Stimulated activated CD4-positive, alpha-beta T cell treated with anti-CD3 and anti-CD28 coated beads, TNF-alpha, amount 100 ng/mL, for 1 hour (primary cell): ENCODE measurements at regions not wholly inside any gene's neighbourhood (a gene's known extent, or its start where the extent isn't known, plus 50 kb on each side); places are given as distances from the start of the nearest gene placed in this dataset.
"Not testable (repeated sequence)": the region's sequence is repeated elsewhere in the genome, so short reads cannot be mapped to it uniquely, and the experiment has no call there.

Experiments used
- DNase-seq, 3 donors: peaks; one replicate each; pipeline ENCODE4 v3.0.0-alpha.2; 2020; ENCODE audit warnings: low read depth in 3 of 3, low spot score in 1 of 3

- no peak for DNase-seq
Observed at GRCh38 chr2:211216221-211216620, 659.8 kb downstream of the CPS1 start.

GRCh38 chr2:211219548-211219947 is 663.1 kb downstream of the CPS1 start:
- DNase-seq: not testable (repeated sequence)

GRCh38 chr2:211225784-211226183 is 669.4 kb downstream of the CPS1 start:
- DNase-seq: no peak

- no peak for DNase-seq
Observed at GRCh38 chr2:211228559-211228958, 672.2 kb downstream of the CPS1 start.

- no peak for DNase-seq
Observed at GRCh38 chr2:211237586-211238275, 681.3 kb downstream of the CPS1 start.

- DNase-seq: no peak
Observed at GRCh38 chr2:211241891-211242290, 685.5 kb downstream of the CPS1 start.

- no peak for DNase-seq
Observed at GRCh38 chr2:211247751-211248150, 691.4 kb downstream of the CPS1 start.

GRCh38 chr2:211248841-211249240 is 692.4 kb downstream of the CPS1 start:
- no peak for DNase-seq

GRCh38 chr2:211251016-211251415 is 694.6 kb downstream of the CPS1 start:
- DNase-seq: no peak

- no peak for DNase-seq
Observed at GRCh38 chr2:211258646-211259335, 702.4 kb downstream of the CPS1 start.

- no peak for DNase-seq
Observed at GRCh38 chr2:211259831-211260476, 703.6 kb downstream of the CPS1 start.

GRCh38 chr2:211270257-211270656 is 713.9 kb downstream of the CPS1 start:
- DNase-seq: no peak

- DNase-seq: no peak
Observed at GRCh38 chr2:211281430-211282073, 725.2 kb downstream of the CPS1 start.

- no peak for DNase-seq
Observed at GRCh38 chr2:211302676-211303075, 746.3 kb downstream of the CPS1 start.

GRCh38 chr2:211306929-211307328 is 750.5 kb downstream of the CPS1 start:
- no peak for DNase-seq
